Uterus (tissue), 2 donors: ENCODE measurements at regions not wholly inside any gene's neighbourhood (a gene's known extent, or its start where the extent isn't known, plus 50 kb on each side); places are given as distances from the start of the nearest gene placed in this dataset.

Source experiments
- CTCF ChIP-seq, 4 experiments: fragments of 200-600 bp in 2 of 4; fragments of 450-650 bp in 2 of 4; sonication (generic) in 2 of 4; IDR thresholded peaks; one replicate each; pipeline ENCODE4 v1.5.1; 2016 to 2019; ENCODE audit warnings: antibody characterized with exemption in 4 of 4, mild to moderate bottlenecking in 2 of 4, moderate library complexity in 1 of 4
- POLR2A ChIP-seq, 2 donors: fragments of 450-650 bp; IDR thresholded peaks; one replicate each; pipeline ENCODE4 v1.6.1; 2016; ENCODE audit warnings: antibody characterized with exemption in 2 of 2, mild to moderate bottlenecking in 1 of 2, moderate library complexity in 1 of 2

- TF ChIP-seq CTCF (IDR thresholded peaks at IDR 0.05) (no peak), POLR2A (IDR thresholded peaks at IDR 0.05) (no peak)
Observed at GRCh38 chr9:17045381-17045940, 89.4 kb upstream of the CNTLN start.
